ENCODE measurements at regions not wholly inside any gene's neighbourhood (a gene's known extent, or its start where the extent isn't known, plus 50 kb on each side); places are given as distances from the start of the nearest gene placed in this dataset.
"Not testable (repeated sequence)": the region's sequence is repeated elsewhere in the genome, so short reads cannot be mapped to it uniquely, and the experiment has no call there.

- DNase-seq, result no peak
Measured at GRCh38 chr2:8134473-8134932, 547.4 kb upstream of the ID2 start.

DNA sequence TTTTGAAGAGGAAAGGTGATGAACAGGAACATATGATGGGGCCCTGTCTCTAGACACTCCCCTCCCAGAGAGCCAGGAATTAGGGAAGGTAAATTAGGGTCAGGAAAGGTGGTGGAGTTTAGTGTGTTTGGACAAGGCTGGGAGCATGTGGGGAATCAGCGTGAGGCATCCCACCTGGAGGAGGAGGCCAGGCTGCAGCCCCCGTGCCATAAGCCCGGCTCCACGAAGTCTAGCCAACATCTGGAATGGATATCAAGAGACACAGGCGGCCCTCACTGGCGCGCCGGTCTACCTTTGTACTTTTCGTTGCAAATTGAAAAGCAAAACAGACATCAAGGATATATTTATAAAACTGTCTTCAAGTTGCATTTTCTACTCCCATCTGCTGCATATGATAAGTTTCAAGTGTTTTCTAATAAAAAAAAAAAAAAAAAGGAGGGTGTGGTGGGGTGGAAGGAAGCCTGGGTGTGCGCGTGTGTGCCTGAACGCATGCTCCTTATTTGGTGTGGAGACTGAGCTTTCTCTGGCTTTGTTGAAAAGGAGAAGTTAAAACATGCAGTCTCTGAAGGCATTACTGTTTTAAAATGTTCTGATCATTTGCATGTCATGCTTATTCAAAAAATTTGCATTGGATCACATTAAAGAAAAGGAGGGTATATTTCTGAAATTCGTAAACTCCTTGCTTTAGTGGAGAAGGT is 546.7 kb upstream of the ID2 start:
- DNase-seq, result no peak

DNA sequence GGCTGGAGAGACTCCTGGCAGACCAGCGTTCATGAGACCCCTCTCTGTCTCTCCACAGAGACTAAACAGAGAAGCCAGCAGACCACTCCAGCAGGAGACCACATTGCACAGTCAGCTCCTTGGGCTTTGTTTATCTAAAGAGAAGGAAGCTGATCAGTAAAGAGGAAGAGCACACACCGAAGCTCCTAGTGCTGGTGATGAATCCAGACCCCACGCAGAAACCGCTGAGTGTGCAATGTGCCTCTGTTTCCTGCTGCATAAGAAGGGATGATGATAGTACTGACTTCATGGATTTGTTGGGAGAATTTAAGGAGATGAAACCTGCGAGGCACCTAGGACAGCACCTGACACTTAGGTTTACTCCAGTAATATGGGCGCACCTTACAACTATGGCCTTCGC is 544.1 kb upstream of the ID2 start:
- DNase-seq, result no peak

GRCh38 chr2:8138525-8138922 is 543.3 kb upstream of the ID2 start:
- no peak for DNase-seq

- DNase-seq, result no peak
Measured at GRCh38 chr2:8138923-8139667, 542.8 kb upstream of the ID2 start.

DNA sequence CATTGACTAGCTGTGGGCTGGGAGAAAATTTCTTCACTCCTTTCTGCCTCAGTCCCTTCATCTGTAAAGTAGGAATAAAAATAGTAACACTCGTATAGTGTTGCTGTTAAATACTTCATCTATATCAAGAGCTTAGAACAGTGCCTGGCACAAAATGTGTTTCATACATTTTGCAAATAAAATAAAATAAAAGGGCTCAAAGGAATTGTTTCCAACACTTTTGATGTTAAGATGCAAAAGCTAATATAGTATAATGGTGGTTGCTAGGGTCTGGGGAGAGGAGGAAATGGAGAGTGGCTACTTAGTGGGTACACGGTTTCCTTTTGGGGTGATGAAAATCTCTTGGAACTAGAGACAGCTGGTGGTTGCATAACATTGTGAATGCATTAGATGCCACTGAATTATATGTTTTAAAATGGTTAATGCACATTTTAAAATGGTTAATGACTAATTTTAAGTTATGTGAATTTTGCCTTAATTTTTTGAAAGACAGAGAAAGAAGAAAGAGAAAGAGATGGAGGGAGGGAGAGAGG is 542.1 kb upstream of the ID2 start:
- no peak for DNase-seq

DNA sequence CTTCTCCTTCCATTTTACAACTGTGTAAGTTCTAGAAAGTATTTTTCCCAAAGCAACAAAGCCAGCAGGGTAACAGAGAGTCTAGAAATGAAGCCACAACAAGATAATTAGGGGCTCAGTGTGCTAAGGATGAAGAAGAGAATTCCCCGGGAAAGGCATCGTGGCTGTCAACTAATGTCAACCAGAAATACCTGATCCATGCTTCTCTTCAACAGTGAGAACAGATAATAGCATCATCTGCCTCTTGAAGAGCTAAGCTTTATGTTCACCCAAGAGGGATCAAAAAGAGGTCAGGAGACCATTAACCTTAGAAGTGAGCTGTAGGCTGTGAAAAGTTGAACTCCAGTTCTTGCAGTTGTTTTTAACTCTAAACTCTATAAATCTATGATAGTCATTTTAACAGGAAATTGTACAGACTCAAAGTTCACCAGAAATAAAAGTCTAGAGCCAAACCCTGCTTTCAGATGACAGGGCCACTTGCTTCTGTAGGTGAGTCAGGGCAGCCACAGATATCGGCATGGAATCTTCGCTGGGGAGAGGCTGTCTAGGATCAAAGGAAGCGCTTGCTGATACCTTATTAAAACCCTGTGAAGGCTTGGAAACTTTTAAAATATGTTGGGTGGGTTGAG is 540.7 kb upstream of the ID2 start:
- no peak for DNase-seq

- DNase-seq, result no peak
Measured at GRCh38 chr2:8141780-8142179, 540.1 kb upstream of the ID2 start.

GRCh38 chr2:8142461-8142860 is 539.4 kb upstream of the ID2 start:
- no peak for DNase-seq

GRCh38 chr2:8144131-8144631 is 537.7 kb upstream of the ID2 start:
- no peak for DNase-seq

- no peak for DNase-seq
Measured at GRCh38 chr2:8144785-8145184, 537.1 kb upstream of the ID2 start.

DNA sequence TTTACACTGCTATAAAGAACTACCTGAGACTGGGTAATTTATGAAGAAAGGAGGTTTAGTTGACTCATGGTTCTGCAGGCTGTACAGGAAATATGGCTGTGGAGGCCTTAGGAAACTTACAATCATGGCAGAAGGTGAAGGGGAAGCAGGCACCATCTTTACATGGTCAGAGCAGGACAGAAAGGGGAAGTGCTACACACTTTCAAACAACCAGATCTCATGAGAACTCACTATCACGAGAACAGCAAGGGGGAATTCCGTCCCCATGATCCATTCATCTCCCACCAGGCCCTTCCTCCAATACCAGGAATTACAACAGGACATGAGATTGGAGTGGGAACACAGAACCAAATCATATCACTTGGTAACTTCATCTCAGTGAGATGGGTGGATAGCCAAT is 536.5 kb upstream of the ID2 start:
- DNase-seq, result not testable (repeated sequence)

DNA sequence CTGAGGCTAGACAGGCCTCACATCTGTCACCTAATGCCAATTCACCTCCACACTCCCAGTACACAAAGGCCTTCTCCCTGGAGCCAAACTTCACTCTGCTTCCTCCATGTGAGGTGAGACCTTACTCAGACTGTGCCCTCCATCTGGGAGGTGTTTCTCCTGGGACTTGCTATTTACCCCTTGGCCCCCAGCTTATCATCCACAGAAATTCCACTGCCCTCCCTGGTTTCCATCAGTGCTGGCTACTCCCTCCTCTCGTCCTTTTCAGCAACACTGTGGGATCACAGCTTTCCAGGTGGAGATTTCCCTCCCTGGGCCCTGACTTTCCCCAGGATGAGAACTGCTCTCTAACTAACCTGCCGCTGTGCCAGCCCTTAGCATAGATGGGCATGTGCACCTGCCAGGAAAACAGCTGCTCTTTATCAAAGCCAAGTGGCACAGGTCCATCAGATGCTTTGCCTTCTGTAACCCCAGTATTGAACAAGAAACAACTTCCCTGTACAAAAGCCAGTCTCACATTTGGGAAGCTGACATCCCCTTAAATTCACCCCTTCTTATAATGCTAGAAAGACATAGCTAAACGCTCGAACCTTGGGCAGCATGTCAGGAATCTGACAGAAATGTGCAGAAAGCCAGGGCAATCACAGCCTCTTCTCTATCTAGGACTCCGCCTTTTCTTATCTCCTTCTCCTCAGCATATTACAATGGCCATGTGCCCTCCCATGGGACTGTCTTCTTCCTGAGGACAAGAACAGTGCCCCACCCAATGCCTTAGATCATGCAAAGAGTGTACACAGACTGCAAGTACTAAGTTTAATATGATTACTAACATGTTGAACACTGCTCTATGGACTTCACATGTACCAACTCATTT is 535.5 kb upstream of the ID2 start:
- no peak for DNase-seq

DNA sequence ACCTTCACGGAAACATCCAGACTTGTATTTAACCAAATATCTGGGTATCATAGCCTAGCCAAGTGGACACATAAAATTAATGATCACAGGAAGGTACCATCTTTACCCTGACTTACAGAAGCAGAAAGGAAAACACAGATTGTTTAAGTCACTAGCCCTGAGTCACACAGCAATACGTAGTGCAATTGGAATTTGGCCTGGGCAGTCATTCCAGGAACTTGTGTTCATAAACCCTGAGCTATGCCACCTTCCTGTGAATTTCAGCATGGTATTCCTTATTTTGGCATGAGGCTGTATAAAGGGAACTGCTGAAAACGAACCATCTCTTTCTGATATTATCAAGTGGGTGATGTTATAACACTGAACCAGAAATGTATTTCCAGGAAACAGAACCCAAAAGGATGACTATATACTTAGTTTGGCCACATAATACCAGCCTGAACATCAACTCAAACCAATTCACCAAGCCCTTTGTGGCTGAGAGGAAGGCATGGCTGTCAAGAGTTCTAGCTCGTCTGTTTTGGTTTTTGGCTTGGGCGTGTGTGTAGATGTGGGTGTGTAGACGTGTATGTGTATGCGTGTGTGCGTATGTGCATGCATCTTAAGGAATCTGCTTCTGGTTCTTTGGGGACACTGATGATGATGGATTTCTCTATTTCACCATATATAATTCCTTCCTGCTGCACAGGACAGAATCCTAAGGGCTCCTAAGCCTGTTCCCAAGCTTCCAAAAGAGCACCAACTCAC is 533.4 kb upstream of the ID2 start:
- no peak for DNase-seq

- DNase-seq, result no peak
Measured at GRCh38 chr2:8149007-8149405, 532.9 kb upstream of the ID2 start.

GRCh38 chr2:8149985-8150539 is 531.8 kb upstream of the ID2 start:
- no peak for DNase-seq

GRCh38 chr2:8151888-8152287 is 530.0 kb upstream of the ID2 start:
- no peak for DNase-seq

- no peak for DNase-seq
Measured at GRCh38 chr2:8152392-8153257, 529.2 kb upstream of the ID2 start.

- no peak for DNase-seq
Measured at GRCh38 chr2:8153258-8153718, 528.6 kb upstream of the ID2 start.

GRCh38 chr2:8154270-8154669 is 527.6 kb upstream of the ID2 start:
- no peak for DNase-seq
